ELR (cell line): ENCODE measurements at regions not wholly inside any gene's neighbourhood (a gene's known extent, or its start where the extent isn't known, plus 50 kb on each side); places are given as distances from the start of the nearest gene placed in this dataset.

Experiments
- DNase-seq: peaks from one replicate; pipeline ENCODE4 v3.0.0-alpha.2; 2015; ENCODE audit warnings: low read depth

DNA sequence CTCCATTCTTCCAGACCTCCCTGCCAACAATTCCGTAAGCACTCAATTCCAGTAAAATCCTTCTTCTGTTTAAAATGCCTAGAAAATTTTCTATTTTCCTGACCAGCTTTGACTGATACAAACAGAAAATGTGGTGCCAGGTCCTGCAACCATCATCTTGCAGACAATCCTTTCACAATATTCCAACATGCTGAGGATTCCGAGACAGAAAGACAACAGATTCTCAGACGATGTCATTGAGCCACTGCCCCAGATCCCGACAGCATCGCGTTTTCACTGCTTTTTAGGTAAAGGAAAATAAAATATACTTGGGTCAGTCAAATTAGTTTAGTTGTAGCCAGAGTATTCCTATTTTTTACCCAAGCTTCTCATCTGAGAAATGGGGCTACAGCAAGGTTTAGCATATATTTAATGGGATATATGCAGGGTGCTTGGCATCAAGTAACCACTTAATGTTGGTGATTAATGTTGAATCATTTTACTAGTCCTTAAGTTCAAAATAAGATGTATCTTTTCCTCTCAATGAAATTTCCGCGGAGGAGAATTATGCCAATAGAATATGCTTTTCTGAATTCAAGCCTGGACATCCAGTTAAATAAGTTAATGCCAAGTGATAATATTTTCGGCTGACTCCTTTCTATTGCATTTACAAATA is 866.6 kb downstream of the SLC4A3 start:
- DNase-seq = no peak

DNA sequence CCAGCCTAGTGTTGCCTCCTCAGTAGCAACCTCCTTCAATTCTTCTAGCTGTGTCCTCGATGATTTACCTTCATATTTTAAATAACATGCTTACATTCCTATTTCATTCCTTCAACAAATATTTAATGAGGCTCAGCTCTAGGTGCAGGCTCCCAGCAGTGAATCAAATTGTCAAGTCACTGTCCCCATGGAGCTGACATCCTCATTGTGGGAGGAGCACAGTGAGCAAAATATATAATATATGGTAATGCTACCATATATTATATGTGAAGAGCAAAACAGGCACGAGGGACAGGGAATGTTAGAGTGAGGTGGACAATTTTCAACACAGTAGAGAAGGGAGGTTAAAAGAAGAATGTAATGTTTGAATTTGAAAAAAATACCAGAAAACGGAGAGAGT is 869.1 kb downstream of the SLC4A3 start:
- DNase-seq = no peak

DNA sequence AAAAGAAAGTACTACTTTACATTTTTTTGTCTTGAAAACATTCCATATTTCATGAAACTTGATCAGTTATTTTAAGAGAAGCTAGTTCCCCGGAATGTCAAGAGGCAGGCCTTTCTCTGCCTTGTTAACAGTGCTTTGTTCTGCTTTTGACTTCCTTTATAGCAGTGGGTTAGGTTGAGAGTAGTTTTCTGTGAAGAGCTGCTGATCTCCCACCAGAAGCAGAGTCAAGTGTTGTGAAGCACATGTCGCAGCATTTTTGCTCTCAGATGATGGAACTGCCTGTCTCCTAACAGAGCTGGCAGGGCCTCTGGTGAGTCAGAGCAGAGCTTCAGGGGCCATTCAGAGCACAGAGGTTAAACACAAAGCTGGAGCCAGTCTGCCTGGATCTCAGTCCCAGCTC is 871.8 kb downstream of the SLC4A3 start:
- peak; percentile 81 for DNase-seq

DNA sequence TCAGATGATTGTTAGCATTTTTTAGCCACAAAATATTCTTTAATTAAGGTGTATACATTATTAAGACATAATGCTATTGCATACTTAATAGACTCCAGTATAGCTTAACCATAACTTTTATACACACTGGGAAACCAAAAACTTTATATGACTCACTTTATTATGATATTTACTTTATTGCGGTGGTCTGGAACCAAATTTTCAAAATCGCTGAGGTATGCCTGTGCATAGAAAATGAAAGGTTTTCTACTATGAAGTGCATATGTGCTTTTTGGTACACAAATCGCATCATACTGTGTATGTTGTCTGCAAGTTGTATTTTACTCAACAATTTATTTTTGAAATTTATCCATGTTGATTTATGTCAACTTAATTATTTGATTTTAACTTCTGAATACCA is 875.1 kb downstream of the SLC4A3 start:
- no peak for DNase-seq

DNA sequence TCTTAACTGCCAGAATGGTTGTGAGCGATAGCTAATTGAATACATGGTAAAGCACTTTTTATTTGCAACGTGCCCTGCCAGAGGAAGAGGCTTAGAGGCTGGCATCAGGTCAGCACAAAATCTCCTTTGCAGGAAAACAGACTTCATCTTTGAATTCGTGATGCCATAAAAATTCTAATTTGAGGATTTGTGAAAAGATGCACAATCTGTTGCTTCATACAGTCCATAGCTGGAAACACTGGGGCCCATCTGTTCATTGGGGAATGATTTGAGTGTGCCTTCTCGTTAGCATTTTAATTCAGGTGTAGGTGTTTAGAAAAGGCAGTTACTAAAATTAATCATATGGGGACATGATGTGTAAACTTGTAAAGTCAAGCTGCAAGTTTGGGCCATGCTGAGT is 876.0 kb downstream of the SLC4A3 start:
- DNase-seq = no peak

DNA sequence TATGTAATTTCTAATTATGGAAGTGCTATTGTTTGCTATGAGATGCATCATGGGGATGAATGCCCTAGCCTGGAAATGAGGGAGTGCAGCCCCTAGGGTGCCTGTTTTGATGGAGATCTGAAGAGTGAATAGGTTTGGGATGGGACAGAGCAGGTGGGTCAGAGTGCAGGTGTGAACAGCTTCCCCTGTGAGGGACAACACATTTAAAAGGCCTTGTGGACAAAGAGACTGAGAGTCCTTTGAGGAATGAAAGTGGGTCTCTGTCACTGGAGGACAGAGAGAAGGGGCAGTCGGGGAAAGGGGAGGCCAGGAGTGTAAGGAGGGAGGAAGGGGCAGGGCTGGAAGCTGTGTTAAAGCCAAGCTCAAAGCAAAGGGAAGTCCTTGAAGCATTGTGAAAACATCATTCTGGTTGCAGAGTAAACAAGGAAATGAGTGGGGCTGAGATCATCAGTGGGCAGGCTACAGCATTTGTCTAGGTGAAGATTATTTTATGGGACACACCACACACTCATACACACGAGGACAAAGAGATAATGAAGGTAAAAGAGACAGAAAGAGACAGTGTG is 877.6 kb downstream of the SLC4A3 start:
- peak; percentile 90 for DNase-seq

DNA sequence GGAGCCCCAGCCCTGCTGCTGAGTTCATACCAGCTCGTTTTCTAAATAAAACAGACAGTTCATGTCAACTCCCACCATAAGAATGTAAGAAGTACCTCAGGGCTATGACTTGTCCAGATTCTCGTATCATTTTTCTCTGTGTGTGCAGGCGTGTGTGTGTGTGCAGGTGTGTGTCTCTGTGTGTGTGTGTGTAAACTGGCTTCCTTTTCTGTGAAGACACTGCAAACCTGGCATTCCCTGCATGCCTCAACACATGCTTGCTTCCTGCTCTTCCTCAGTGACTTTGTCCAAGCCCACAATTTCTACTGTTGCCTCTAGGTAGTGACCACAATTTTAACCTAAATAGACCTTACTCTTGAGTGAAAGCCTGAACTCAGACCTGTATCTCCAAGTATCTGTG is 879.0 kb downstream of the SLC4A3 start:
- DNase-seq = peak; percentile 23

DNA sequence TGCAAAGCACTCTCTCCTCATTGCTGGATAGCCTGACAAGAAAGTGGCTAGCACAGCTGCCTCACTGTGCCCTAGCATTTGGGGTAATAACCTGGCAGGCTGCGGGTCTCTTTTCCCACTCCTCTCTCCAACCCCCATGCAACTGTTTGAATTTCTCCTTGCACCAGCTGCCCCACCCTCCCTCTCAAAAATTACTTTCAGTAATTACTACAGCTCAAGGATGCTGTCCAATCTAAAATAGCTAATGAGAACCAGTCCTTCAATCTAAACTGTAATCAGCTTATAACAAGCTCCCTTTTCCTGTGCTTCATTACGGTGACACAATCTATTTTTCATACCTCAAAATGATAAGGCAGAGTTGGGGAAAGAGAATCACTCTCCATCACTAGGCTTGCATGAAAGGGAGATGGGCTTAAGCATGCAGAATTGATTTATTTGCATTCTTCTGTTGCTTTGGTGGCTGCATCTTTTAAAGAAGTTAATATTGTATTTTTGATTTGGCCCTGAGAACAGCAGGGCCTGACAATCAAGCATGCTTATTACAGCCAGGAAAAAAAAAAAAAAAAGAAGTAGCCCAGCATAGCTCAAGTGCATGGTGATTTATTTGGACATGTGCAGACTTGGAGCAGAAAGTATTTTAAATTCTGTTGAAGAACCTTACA is 881.8 kb downstream of the SLC4A3 start:
- no peak for DNase-seq

DNA sequence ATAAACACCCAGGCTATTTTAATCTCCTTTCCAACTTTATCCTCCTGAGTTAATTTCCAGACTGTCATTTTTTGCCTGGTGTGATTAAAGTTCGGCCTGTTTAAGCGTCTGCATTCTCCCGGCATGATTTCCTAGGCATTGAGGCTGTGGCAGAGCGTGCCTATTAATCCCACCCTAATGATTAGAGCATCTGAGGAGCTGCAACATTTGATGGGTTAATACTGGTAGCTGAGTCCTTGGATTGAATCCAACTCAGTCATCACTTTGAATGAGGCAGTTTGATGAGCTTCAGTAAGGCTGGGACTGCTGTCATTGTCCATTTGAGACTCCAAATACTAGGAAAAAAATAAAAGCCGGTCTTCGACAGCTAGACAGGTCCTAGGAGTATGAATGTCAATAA is 882.5 kb downstream of the SLC4A3 start:
- DNase-seq = peak; percentile 23

DNA sequence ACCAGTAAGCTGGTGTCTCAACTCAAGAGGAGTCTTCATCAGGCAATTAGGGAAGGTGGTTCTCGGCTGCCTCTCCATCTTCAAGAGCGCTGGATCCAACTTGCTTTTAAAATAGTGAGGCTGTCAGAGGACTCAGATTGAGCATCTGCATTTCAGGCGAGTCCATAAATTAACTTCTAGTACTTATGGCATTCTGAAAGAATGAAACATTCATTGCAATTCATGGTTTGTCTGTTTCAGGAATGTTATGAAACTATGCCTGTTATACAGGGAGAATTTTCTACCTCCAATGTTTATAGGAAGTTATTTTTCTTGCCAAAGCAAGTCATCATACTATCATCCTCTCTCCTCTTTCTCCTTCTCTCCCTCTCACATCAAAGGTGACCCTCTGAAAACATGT is 883.2 kb downstream of the SLC4A3 start:
- DNase-seq = peak; percentile 53

DNA sequence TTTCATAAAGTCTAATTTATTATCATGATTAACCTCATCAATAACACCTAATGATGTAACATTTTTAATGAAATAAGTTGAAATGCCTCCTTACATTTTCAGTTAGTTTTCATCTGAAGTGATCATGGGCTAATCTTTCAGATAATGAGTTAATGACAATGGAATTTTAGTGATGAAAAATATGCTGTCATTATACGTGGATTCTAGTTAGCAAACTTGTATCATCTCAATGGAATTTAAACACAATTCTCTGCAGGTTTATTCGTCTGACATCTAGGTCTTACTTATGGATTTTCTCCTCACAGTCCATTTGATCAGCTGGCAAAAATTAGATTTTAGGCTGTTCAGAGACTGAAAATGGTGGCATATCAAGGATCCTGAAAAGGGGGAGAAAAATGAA is 885.0 kb downstream of the SLC4A3 start:
- DNase-seq = peak; percentile 88

DNA sequence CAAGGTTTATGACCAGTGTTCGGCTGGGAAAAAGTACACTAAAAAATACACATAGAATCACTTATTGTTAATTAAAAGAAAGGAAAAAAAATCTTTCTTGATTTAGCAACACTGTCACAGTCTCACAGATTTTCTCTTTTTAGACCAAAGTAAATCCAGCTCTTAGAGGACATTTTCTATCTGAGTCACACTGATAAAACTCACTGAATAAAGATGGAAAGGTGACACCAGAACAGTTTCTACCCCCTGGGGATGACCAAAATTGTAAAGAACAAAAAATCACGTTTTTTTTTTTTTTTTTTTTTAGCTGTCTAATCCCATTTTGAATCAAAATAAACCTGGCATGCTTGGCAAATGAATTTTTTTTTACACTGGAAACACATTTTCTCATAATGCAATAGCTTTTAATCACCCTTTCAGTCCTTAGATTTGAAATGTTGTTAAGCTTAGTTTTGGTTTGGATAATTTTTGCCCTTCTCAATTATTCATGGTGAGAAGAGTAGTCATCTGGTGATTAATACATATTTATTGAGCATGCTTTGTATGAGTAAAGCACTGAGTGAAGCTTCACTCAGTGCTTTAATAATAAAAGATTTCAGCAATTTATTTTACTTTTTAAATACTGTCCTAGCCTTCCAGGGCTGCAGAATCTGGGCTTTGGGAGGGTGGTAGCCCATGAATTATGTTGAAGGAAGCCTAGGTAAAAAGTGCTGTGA is 886.3 kb downstream of the SLC4A3 start:
- DNase-seq = peak; percentile 70

DNA sequence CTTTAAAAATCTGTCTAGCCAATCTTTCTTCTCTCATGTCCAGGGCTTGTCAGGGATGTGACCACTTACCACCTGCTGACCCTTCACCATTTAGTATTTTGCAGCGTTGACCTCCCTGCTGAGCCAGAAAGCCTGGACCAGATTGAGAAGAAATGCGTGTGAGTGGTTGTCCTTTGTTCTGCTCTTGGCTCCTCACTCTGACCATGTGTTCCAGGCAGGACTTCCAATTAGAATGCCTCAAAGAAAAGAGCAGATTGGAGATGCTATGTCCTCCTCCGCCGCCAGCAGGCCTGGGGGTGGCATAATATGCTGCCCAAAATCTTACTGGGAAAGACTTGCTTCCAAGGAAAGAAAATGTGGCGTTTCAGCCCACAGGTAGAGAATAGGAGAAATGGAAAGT is 894.1 kb downstream of the SLC4A3 start:
- no peak for DNase-seq

DNA sequence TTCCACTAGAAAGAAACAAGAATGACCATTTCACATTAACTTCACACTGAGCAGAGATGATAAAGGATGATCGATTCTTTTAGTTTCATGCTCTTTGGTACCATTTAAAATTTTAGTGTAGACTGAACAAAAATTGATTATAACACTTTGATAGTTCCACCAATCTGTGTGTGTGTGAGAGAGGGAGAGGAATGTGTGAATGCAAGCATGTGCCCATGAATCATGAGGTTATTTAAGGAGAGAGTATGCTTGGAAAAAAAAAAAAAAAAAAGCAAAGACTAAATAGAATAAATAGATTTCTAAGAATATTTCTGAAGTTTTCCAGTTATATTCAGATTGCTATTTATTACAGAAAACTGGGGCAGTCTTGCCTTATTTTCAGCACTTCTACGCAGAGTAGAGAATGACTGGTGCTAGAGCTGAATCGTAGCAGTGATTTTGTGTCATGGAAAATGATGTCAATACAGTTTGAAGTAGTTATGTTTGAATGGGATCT is 900.8 kb downstream of the SLC4A3 start:
- DNase-seq = peak; percentile 36

DNA sequence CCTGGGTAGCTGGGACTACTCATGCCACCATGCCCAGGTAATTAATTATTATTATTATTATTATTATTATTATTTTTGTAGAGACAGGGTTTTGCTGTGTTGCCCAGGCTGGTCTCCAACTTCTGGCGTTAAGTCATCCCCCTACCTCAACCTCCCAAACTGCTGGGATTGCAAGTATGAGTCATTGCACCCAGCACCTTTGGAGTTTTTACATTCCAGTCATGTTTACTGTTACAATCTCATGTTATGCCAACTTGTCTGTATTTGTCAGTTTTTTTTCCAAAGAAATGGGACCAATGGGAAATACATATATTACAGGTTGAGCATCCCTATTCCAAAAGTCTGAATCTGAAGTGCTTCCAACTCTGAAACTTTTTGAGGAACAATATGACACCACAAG is 903.8 kb downstream of the SLC4A3 start:
- DNase-seq = peak; percentile 6

DNA sequence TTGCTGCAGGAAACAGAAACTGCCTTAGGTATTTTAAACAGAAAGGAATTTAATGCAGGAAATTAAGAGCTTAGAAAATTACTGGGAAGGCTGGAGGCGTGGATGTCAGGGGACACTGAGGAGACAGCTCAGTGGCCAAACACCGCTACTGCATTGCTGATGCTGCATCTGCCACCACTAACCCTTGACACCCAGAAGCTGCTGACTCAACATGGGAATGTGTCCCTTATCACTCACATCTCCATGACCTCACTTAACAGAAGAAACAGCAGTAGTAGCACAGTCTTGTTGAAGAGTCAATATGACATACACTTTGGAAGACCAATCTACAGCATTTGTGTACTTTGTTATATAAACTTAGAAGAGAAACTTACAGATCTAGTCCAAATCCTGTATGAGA is 906.1 kb downstream of the SLC4A3 start:
- DNase-seq = peak; percentile 93

DNA sequence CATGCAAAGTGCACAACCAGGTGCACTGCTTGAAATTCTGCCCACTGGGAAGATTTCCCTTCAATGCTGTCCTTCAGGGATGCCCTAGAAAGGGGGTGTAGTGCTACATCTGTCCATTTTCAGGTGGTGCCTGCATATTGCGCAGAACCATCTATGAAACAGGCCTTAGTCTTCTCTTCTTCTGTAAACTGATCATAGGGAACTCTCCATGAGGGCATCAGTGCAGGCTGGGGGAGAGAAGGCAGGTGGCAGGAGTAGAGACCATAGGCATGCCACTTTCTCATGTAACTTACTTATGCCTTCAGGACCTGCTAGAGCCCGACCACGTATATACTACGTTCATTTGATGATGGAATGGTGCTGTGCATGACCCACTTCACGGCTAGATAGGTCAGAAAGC is 912.1 kb downstream of the SLC4A3 start:
- no peak for DNase-seq

DNA sequence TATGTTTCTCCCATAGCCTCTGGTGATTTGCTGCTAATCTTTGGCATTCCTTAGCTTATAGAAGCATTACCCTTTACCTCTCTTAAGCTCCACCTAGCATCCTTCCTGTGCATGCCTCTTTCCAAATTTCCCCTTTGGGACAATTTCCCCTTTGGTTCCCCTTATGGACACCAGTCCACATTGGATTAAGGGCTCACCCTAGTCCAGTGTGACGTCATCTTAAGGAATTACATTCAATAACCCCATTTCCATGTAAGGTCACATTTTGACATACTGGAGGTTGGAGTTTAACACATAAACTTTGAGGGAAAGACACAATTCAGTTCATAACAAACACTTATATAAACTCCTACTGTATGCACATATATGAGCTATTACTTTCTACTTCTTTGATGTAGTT is 916.6 kb downstream of the SLC4A3 start:
- DNase-seq = no peak

DNA sequence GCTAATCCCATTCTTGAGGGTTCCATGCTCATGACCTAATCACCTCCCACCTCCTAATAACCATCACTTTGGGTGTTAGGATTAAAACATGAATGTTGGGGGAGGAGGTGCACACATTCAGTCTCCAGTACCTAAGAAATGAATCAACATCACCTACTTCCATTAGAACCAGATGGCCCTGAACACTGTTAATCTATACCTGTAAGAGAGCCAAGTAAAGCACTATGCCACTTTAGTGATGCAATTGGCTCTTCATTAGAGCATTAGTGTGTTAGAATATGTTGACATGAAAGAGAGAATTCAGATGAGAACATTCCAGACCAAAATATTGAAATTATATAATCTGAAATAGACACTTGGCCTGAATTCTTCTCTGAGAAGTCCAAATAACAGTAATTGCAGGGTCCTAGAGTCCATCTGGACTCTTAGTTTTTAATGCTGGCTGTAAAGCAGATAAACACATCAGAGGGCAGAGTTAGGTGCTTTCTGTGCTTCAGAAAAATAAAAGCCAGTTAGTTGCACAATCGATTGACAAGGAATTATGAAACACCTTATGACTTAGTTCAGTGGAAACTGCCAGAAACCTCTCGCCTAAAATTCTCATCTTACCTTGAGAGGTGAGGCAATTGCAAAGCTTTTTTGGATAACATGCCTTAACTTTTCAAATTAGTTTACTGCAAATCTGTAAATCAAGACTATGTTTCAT is 923.7 kb downstream of the SLC4A3 start:
- no peak for DNase-seq

DNA sequence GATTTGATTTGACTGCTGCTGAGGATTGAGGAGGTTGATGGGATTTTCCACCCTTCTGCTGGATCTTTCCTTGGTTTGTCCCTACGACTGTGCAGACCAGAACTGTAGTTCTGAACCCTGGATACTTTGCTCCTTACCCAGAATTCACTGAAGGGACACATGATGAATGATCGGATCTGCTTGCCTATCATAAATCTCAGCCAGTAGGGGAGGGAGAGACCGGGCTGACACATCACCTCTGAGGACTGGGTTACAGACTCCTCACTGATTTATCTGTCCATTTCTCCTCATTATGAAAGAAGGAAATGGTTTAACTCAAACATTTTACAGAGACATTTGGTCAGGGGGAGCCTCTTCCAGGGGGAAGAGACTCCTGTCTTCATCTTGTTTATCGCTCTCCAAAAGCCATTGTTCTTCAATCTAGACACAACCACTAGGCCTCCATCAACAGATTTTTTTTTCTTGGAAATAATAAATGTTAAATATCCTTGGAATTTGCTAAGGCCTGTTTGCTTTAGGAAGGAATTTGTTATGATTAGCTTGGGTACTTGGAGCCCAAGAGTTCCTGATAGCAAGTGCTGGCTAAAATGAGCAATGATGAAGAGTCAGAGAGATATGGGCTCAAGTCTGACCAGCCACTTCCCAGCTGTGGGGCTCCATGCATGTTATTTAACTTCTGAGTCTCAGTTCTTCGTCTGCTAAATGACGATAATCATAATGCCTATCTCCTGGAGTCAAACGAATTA is 925.5 kb downstream of the SLC4A3 start:
- DNase-seq = no peak

DNA sequence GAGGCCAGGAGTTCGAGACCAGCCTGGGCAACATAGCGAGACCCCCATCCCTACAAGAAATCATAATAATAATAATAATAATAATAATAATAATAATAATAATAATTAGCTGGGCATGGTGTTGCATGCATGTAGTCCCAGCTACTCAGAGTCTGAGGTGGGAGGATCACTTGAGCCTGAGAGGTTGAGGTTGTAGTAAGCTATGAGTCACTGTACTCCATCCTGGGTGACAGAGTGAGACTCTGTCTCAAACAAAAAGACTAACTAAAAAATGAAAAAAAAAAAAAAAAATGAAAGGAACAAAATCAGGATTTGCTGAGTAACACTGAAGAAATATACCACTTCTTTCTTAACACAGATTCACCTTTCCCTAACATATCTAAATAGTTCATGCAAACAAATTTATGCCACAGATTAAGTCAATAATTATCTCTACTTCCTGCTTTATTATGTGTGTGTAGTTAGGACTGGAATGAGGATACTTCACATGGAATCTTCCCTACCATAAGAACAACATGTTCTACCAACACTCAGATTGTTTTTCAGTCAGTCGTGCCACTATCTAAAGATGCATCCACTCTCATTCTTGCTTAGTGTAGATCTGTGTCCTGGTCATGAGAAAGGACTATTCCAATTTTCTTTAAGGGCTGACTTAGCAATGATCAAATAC is 928.7 kb downstream of the SLC4A3 start:
- peak; percentile 74 for DNase-seq
